Activated CD4-positive, alpha-beta T cell treated with anti-CD3 and anti-CD28 coated beads, Interleukin-10, Interleukin-2, amounts not matched to agents 100 ng/mL and 50 ng/mL, durations not matched to agents 16 hours and 8 hours (primary cell): ENCODE measurements at regions not wholly inside any gene's neighbourhood (a gene's known extent, or its start where the extent isn't known, plus 50 kb on each side); places are given as distances from the start of the nearest gene placed in this dataset.
"Not testable (repeated sequence)": the region's sequence is repeated elsewhere in the genome, so short reads cannot be mapped to it uniquely, and the experiment has no call there.

Source experiments
- DNase-seq: peaks from one replicate; pipeline ENCODE4 v3.0.0-alpha.2; 2020

- not testable (repeated sequence) for DNase-seq
Measured at GRCh38 chr4:131883181-131883580, 1265.9 kb upstream of the PCDH10 start.

GRCh38 chr4:131925662-131926061 is 1223.4 kb upstream of the PCDH10 start:
- not testable (repeated sequence) for DNase-seq

- DNase-seq: not testable (repeated sequence)
Measured at GRCh38 chr4:131967646-131968045, 1181.4 kb upstream of the PCDH10 start.

- no peak for DNase-seq
Measured at GRCh38 chr4:131974730-131975129, 1174.4 kb upstream of the PCDH10 start.

GRCh38 chr4:131975276-131976132 is 1173.6 kb upstream of the PCDH10 start:
- not testable (repeated sequence) for DNase-seq

GRCh38 chr4:131976133-131977002 is 1172.7 kb upstream of the PCDH10 start:
- not testable (repeated sequence) for DNase-seq

GRCh38 chr4:131978120-131978519 is 1171.0 kb upstream of the PCDH10 start:
- no peak for DNase-seq

GRCh38 chr4:131989576-131989975 is 1159.5 kb upstream of the PCDH10 start:
- no peak for DNase-seq

GRCh38 chr4:132001542-132001941 is 1147.6 kb upstream of the PCDH10 start:
- DNase-seq: no peak

- no peak for DNase-seq
Measured at GRCh38 chr4:132003593-132003992, 1145.5 kb upstream of the PCDH10 start.

GRCh38 chr4:132015321-132015720 is 1133.8 kb upstream of the PCDH10 start:
- no peak for DNase-seq

GRCh38 chr4:132016703-132017350 is 1132.3 kb upstream of the PCDH10 start:
- no peak for DNase-seq

- DNase-seq: no peak
Measured at GRCh38 chr4:132026166-132026565, 1122.9 kb upstream of the PCDH10 start.

- no peak for DNase-seq
Measured at GRCh38 chr4:132026816-132027215, 1122.3 kb upstream of the PCDH10 start.

- no peak for DNase-seq
Measured at GRCh38 chr4:132056496-132056895, 1092.6 kb upstream of the PCDH10 start.

- no peak for DNase-seq
Measured at GRCh38 chr4:132059227-132059626, 1089.9 kb upstream of the PCDH10 start.

- no peak for DNase-seq
Measured at GRCh38 chr4:132062611-132063239, 1086.4 kb upstream of the PCDH10 start.

GRCh38 chr4:132063829-132064228 is 1085.3 kb upstream of the PCDH10 start:
- no peak for DNase-seq

- no peak for DNase-seq
Measured at GRCh38 chr4:132065940-132066495, 1083.1 kb upstream of the PCDH10 start.

GRCh38 chr4:132071815-132072214 is 1077.3 kb upstream of the PCDH10 start:
- no peak for DNase-seq

GRCh38 chr4:132076829-132077228 is 1072.3 kb upstream of the PCDH10 start:
- no peak for DNase-seq

- DNase-seq: no peak
Measured at GRCh38 chr4:132085105-132085504, 1064.0 kb upstream of the PCDH10 start.
